ENCODE measurements at regions not wholly inside any gene's neighbourhood (a gene's known extent, or its start where the extent isn't known, plus 50 kb on each side); places are given as distances from the start of the nearest gene placed in this dataset.

- Mint-ChIP-seq H3K27ac (peak overlapping the region in 6 of 10 donors; percentile 11 to 82 (median 42)), H3K27me3 (no peaks in the 10 kb centered on the region), H3K4me1 (peaks cover 4 to 10% (median 8%) of the 10 kb centered on the region in 4 donors), H3K9me3 (no peaks in the 10 kb centered on the region), H3K36me3 (peaks cover 0 to 44% (median 28%) of the 10 kb centered on the region in 3 donors), H3K4me3 (no peak overlapping the region)
- ATAC-seq: no peak
- POLR2A ChIA-PET: no interaction called here
- no peak for DNase-seq
Measured at GRCh38 chr7:66864294-66864693, 56.7 kb upstream of the TMEM248 start.

DNA sequence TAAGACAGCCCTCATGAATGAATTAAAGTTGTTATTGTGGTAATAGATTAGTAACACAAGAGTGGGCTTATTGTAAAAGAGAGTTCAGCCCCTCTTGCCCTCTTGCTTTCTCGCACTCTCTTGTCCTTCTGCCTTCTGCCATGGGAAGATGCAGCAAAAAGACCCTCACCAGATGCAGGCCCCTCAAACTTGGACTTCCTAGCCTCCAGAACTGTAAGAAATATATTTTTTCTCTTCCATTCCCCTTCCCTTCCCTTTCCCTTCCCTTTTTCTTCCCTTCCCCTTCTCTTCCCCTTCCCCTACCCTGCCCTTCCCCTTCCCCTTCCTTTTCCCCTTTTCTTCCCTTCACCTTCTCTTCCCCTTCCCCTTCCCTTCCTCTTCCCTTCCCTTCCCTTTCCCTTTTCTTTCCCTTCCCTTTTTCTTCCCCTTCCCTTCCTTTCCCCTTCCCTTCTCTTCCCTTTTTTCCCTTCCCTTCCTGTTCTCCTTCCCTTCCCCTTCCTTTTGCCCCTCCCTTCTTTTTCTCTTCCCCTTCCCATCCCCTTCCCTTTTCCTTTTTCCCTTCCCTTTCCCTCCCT lies 55.6 kb upstream of the TMEM248 start:
- no peak for DNase-seq
- Mint-ChIP-seq H3K27me3 (no peaks in the 10 kb centered on the region), H3K4me1 (peaks cover 4 to 10% (median 8%) of the 10 kb centered on the region in 4 donors), H3K27ac (peak overlapping the region in 4 of 10 donors; percentile 30 to 87 (median 46)), H3K4me3 (no peak overlapping the region), H3K9me3 (no peaks in the 10 kb centered on the region), H3K36me3 (peaks cover 0 to 43% (median 21%) of the 10 kb centered on the region in 3 donors)
- no peak for ATAC-seq
- POLR2A ChIA-PET: no interaction called here

DNA sequence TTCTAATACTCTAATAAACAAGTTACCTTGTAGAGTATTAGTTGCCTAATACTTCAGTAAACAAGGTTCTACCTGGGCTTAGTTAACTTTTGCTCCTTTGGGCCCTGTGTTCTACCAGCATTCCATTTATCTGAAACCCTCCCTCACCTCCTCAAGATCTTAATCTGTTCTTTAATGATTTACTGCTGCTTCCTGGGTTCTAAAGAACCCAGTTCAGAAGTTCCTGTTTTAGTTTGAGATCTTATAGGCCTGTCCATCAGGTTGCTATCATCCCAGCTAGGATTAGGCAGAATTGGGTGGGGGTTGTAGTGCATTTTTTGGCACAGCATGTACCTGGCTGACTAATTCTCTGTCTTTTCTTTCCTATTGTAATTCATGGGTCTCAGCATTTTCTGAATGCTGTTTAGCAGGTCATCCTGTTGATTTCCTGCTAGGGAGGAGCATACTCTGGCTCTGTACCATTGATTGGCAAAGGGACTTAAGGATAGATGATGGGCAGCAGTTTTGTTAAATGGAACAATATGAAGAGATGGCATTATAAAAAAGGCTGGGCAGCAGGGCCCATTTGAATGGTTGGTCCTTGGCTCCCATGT lies 53.7 kb upstream of the TMEM248 start:
- ATAC-seq (no peak), DNase-seq (no peak)
- H3K27ac Mint-ChIP-seq: no peak overlapping the region
- H3K4me3 Mint-ChIP-seq: no peak overlapping the region
- no peaks in the 10 kb centered on the region for H3K27me3 Mint-ChIP-seq
- H3K36me3 Mint-ChIP-seq: peaks cover 0 to 42% (median 18%) of the 10 kb centered on the region in 3 donors
- H3K9me3 Mint-ChIP-seq: no peaks in the 10 kb centered on the region
- H3K4me1 Mint-ChIP-seq: peaks cover 4 to 10% (median 8%) of the 10 kb centered on the region in 4 donors
- POLR2A ChIA-PET: no interaction called here

DNA sequence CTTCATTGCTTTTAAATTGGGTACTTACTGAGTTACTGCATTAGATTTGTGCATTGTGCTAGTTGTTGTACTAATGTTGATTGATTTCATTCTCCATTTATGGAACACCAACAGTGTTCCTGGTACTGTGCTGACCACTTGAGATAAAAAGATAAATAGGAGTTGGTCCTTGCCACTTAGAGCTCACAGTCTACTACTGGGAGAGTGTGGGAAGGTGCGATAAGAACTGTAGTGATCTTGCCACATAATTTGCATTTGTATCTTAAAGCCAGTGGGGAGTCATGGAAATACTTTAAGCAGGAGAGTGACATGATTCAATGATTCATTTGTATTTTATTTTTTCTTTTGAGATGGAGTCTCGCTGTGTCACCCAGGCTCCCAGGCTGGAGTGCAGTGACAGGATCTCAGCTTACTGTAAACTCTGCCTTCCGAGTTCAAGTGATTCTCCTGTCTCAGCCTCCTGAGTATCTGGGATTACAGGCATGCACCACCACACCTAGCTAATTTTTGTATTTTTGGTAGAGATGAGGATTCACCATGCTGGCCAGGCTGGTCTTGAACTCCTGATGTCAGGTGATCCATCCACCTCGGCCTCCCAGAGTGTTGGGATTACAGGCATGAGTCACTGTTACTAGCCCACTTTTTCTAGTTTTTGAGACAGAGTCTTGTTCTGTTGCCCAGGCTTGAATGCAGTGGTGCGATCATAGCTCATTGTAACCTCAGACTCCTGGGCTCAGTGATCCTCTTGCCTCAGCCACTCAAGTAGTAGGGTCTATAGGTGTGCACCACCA lies 51.2 kb upstream of the TMEM248 start:
- no peak for DNase-seq
- POLR2A ChIA-PET: no interaction called here

GRCh38 chr7:66871076-66871475 lies 49.9 kb upstream of the TMEM248 start:
- DNase-seq (no peak), ATAC-seq (no peak)
- no peaks in the 10 kb centered on the region for H3K27me3 Mint-ChIP-seq
- peaks cover 0 to under 1% (median 0%) of the 10 kb centered on the region in 4 donors for H3K4me1 Mint-ChIP-seq
- peaks cover 0 to 28% (median 12%) of the 10 kb centered on the region in 3 donors for H3K36me3 Mint-ChIP-seq
- POLR2A ChIA-PET: no interaction called here
- H3K4me3 Mint-ChIP-seq: no peak overlapping the region
- H3K27ac Mint-ChIP-seq: no peak overlapping the region
- H3K9me3 Mint-ChIP-seq: no peaks in the 10 kb centered on the region

More for the DNA sequence above, 51.2 kb upstream of the TMEM248 start:
- Mint-ChIP-seq H3K4me3 (no peak overlapping the region), H3K27me3 (no peaks in the 10 kb centered on the region), H3K9me3 (no peaks in the 10 kb centered on the region), H3K4me1 (peaks cover 1 to 5% (median 4%) of the 10 kb centered on the region in 4 donors), H3K27ac (no peak overlapping the region), H3K36me3 (peaks cover 0 to 28% (median 12%) of the 10 kb centered on the region in 3 donors)
- no peak for ATAC-seq
